GM23248 (cell line): ENCODE measurements at regions not wholly inside any gene's neighbourhood (a gene's known extent, or its start where the extent isn't known, plus 50 kb on each side); places are given as distances from the start of the nearest gene placed in this dataset.

Experiments
- EZH2 ChIP-seq: fragments of 200-600 bp; sonication (generic); IDR thresholded peaks from 2 replicates; pipeline ENCODE4 v1.6.1; 2018; ENCODE audit warnings: antibody characterized with exemption, mild to moderate bottlenecking; ENCODE audit not compliant: insufficient read depth, poor library complexity, severe bottlenecking
- EZH2phosphoT487 ChIP-seq: fragments of 200-600 bp; sonication (generic); IDR thresholded peaks from 2 replicates; pipeline ENCODE4 v1.6.1; 2018; ENCODE audit warnings: antibody characterized with exemption, moderate library complexity, mild to moderate bottlenecking, low read depth; ENCODE audit not compliant: insufficient read depth

DNA sequence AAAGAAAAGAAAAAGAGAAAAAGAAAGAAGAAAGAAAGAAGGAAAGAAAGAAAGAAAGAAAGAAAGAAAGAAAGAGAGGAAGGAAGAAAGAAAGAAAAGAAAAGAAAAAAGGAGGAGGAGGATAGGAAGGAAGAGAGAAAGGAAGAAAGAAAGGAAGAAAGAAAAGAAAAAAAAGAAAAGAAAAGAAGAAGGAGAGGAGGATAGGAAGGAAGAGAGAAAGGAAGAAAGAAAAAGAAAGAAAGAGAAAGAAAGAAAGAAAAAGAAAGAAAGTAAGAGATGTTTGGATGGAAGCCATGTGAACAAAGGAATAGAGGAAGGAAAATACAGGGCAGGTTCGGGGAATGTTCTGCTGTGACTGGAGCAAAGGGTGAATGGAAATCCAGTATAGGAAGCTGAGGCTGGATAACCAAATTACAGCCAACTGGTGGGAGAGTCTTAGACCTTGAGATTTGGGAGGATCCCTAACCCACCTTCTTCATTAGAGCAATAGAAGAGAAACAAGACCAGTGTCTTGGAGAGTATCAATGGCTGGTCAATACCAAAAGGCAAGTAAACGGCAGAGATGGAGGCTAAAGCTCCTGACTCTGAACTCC is 94.9 kb downstream of the RASSF10 start:
- TF ChIP-seq EZH2 (no peak), EZH2phosphoT487 (no peak)
